Hepatic stellate cell (primary cell): ENCODE measurements at regions not wholly inside any gene's neighbourhood (a gene's known extent, or its start where the extent isn't known, plus 50 kb on each side); places are given as distances from the start of the nearest gene placed in this dataset.

Experiments used
- DNase-seq: peaks from one replicate; pipeline ENCODE4 v3.0.0; 2011; ENCODE audit warnings: low spot score

DNA sequence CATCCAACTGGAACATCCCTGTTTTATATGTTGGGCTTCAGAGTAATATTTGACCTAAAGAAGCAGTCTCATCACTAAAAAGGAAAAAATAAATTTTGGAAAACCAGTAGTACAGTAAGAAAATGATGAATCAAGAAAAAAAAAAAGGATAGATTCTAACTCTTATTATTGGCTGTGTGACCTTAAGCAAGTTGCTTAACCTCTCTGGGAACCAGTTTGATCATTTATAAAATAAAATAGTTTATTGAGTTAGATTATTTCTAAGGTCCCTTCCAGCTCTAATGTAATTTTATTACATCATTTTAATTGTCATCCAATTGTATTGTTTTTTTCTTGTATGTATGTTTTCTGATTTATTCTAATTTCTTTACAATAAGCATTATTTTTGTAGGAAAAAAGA is 127.0 kb downstream of the PRELID2 start:
- no peak for DNase-seq

DNA sequence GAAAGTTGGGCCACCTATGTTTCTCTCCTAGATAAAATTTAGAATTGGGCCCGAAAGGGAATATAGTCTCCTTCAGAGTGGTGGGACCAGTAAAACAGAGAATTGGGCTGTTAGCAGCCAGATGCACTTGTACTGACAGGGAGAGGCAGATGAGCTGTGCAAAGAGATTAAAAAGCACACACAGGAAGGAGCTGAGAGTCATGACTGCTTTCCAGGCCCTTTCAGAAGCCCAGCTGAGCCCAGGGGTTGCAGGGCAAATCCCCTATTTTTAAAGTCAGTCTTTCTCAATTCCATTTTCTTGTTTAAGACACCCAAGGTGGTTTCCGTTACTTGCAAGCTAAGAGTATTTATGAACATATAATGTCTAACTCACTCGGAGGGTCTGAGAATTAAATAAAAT is 130.4 kb downstream of the PRELID2 start:
- DNase-seq = no peak

DNA sequence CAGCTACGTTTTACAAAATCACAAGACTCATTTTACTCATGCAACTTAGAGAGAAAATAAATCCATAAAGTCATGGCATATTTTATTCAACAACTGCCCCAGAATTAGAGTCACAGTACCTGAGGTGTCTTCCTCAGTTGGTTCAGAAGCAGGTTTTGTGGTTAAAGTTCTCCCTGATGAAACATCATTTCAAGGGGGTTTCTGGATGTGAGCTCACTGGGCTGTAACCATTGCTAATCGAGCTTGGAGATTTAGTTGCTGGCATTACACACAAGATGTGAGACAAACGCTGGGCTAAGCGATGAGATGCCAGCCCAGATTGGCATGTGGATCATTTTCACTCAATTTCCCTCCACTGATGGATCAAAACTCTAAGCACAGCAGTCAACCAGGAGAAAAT is 131.3 kb downstream of the PRELID2 start:
- no peak for DNase-seq

DNA sequence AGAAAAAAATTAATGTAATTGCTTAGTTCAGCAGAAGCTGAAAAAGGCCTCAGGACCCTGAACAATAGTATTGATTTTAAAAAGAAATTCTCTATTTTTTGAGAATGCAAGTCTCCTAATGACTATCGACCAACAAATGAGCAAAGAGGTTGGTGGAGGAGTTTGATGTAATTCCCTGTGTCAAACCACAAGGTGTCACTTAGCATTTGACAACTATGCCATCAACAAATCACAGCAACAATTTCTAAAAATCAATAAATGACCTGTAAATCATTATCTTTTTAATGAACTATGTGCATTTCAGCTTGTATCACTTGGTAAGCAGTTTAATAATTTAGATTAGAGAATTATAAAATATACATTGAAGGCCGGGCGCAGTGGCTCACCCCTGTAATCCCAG is 133.7 kb downstream of the PRELID2 start:
- no peak for DNase-seq

DNA sequence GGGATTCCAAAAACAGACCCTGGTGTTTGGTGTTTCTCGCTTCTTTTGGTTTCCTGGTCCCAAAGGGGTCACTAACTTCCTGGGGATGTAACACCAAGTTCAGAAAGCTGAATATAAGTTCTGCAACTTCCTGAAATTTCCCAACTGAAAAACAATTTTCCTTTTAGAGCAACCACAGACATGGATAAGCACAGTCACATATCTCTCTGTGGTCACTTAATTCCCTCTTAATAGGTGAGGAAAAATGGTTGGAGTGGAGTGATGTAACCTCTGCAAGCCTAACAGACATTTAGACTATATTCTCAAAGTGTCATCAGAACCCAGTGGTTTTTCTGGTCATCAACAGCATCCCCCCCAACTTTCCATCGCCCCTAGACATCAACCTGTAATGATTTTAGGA is 135.3 kb downstream of the PRELID2 start:
- no peak for DNase-seq

DNA sequence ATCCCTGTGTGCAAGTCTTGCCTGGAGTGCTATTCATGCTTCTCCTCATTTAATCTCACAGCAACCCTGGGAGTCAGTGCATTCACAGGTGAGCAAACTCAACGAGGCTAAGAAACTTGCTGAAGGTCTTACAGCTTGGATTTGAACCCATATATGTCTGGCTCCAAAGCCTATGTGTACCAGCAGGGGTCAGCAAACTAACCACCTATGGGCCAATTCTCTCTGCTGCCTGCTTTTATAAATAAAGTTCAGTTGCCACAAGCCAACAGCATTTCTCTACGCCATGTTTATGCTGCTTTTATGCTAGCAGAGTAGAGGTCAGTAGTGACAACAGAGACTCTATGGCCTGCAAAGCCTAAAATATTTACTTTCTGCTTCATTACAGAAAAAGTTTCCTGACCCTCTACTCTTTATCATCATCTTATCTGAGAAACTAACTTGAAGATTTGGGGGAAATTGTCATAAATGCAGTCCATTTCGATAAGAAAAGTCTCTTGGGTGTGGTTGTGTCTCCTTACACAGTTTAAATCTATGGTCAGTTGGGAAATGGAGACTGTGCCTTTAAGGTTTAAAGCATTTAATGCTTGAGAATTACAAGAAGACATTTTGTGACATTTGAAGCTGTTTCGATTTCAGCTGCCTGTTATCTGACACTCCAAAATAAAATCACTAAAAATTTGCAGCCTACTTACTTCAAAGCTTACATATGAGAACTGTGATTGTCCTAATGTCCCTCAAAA is 137.7 kb downstream of the PRELID2 start:
- DNase-seq = peak; percentile 11

DNA sequence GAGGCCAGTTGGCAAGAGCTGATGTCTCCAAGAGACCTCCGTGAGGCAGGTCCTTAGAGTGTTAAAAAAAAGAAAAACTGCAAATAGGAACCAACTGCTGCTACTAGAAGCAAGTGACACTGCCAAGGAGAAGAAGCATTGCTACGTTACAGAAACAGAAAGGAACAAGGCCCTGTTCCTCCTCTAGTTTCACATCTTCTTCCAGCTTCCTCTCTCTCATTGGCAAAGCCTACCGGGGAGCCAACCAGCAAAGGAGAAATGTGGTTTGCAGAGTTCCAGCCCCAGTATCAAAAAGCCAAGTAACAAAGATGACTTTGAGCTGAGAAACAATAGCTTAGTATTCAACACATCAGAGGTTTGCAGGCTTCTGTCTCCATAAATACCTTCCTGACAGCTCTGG is 145.9 kb downstream of the PRELID2 start:
- no peak for DNase-seq

DNA sequence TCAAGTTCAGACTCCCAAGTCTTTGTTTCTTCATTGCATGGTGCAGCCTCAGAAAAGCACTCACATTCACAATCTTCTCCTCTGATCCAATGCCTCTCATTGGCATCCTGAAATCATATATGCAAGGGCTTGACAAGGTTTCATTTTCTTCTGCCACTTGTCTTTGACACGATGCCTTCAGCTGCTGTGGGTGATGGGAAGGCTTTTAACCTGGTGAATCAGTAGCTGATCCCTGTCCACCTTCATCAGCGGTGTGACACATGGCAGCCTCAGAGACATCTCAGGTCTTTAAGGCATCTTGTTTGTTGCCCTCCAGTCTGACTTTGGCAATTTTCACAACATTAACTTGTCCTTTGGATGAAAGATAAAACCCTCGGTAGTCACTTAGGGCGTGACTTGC is 147.2 kb downstream of the PRELID2 start:
- no peak for DNase-seq

DNA sequence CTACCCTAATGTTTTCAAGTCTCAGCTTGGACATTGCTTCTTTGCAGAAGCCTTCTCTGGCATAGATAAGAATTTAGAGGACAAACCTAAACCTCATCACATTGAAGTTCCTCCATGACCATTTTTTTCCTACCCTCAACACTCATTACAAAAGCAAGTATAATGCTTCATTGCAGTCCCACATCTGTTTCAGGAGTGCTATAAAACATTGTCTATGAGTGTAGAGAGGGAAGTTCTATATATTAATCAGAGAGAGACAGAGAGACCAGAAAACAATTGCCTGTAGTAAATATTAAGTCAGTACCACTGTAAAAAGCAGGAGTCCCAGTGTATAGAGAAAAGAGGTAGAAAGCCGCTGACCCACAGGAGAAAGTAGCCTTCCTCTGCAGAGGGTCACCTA is 149.7 kb downstream of the PRELID2 start:
- DNase-seq = no peak

DNA sequence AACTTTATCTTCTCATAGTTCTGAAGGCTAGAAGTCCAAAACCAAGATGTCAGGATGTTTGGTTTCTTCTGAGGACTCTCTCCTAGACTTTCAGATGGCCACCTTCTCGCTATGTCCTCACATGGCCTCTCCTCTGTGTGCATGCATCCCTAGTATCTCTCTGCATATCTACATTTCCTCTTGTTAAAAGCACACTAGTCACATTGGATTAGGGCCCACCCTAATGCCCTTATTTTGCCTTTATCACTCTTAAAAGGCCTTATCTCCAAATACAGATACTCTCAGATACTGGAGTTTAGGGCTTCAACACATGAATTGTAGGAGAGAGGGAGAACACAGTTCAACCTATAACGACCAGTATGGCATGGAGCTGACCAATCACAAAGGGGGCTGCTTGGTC is 151.7 kb downstream of the PRELID2 start:
- DNase-seq = no peak

DNA sequence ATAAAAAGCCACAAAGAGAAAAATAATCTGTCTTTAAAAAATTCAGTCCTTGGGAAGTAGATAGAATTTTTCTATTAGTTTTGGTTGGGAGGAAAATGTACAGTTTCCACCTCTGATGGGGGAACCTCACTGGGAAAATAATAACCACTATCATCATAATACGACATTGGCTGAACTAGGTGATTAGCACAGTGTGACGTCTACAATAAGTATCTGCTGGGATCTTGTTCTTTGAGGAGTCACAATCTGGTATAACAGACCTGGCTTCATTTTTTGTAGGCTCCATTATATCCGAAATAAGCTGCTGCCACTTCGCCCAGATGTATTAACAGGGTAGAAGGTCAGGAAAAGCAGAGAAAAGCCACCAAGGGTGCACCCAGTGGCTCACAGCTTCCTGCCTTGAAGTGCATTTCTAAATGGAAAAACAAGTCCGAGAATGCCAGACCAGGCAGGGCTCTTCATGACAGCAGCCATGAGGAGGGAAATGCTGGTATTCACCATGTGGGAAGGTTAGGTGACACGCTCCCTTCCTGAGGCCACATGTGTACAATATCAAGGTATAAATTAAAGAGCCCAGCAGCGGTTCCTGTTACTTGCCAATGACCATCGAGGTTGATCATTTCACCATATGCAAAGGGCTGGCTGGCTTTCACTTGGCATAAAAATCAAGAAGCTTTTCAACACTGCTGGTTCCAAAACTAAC is 152.8 kb downstream of the PRELID2 start:
- DNase-seq = no peak

DNA sequence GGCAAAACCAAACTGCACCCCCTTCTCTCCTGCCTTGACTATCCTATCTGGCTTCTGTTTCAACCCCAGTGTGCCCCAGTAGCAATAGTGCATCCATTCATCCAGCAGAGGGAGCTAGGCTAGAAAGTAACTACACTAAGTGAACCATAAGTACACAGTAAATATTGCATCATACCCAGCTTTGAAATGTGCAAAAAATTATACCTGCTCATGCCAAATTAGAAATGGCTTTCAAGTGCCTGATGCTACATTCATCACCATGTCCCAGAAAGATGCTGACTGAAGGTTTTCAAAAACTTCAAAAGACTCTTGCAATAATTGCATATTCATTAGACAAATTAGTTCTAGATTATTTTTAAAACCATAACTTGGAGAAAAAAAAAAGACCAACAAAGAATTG is 153.5 kb downstream of the PRELID2 start:
- DNase-seq = peak; percentile 34

DNA sequence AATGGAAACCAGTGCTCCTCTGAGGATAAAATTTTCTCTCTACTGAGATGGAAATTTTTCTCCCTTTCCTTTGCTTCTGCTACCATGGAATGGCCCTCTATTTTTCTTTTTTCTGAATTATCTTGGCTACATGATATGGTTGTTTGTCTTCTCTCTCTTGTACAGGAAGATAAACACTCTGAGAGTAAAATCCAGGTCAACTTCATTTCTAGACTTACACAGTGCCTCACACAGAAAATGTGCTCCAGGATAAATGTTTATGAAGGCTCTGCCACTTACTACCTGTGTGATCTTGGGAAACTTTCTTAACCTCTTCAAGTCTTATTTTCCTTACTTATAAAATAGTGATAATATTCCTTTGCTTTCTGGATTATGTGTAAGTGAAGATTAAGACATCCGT is 153.9 kb downstream of the PRELID2 start:
- no peak for DNase-seq

DNA sequence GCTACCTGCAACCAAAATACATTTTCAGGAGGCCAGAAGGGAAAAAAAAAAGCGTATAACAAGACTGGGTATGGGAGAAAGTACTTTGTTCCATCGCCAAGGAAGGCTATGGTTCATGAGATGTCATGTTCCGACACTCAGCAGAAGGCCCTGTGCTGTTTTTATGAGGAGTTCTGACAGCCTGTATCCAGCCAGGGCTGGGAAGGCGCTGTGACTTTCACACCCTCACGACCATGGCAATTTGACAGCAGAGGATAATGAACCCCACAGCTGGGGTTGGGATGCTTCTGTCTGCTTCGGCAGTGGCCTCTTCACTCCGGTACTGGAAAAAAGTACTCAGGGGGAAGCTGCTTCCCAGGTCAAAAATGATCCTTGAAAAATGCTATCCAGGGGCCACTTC is 154.4 kb downstream of the PRELID2 start:
- DNase-seq = no peak

DNA sequence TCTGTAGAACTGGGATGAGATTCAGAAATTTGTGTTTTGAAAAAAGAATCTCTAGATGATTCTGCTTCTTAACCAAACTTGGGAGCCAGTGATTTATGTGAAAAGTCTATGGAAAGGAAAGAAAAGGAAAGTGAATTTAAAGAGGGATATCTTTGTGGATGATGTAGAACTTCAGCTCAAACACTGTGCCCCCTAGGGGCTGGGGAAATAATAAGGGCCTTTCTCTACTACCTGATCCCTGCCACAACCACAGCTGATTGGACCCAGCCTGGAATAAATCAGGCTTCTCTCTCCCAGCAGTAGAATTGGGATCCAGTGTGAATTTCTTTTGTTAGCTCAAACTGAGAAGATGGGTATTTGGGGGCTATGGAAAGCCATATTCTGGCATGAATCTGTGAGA is 155.0 kb downstream of the PRELID2 start:
- no peak for DNase-seq

DNA sequence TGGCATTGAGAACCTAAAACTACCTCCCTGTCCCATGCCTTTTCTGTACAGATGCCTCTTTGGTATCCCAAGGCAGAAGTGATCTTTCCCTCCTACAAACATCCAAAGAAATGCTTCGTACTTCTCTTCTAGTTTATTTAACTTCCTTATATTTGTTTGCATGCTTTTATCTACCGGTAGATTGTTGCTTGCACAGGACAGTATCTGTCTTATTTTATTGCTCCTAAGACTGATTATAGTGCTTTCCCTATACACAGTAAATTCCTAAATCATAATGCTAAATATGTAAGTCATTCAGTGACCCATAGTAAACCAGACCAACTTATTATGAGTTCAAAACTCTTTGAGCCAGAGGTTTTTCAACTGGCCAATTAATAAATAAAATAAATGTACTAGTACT is 156.9 kb downstream of the PRELID2 start:
- DNase-seq = no peak

DNA sequence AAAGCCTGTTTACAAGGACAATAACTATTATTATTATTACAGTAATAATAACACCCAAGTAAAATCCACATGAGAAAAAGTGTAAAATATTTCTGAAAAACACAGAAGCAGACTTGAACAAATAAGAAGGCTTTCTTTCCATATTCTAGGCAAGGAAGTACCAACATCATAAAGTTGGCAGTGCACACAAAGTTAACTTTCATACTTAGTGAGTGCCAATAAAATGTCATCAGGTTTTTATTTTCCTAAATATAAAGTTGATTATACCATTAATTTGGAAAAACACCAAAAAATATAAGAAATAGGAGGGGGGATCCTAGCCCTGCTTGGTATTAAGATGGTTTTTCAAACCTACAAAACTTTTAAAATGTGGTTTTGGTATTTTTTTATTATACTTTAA is 161.4 kb downstream of the PRELID2 start:
- no peak for DNase-seq

DNA sequence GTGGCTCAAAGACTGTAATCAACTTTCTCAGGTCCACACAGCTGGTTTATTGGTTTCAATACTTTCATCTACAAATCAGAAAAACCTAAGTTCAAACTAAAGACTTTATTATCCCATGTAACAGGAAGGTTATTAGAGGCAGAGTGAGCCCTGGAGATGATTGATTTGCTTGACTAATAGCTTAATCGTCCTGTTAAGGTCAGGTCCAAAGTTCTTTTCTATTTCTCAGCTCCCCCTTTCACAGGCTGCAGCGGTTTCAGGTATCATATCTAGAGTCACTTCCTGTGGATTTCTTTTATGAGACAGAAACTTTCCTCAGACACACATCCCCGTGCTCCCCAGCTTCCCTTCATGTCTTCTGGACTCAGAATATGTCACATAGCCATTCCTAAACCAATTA is 166.4 kb downstream of the PRELID2 start:
- DNase-seq = no peak

DNA sequence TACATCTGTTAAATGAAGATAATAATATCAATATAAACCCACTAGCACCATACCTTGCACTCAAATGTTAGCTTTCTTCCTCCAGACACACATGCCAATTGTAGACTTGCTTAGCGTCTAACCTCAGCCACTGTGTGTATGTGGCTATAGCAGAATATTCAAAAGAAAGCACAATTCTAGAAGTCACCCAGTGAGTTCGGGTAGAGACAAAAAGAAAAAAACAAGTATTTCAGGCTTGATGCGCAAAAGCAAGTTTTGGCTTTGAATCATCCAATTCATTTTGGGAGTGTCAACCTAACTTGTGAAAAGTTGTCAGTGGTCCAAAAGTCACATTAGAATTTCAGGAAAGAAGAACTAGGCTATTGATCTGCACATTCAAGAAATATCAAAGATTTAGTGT is 167.4 kb downstream of the PRELID2 start:
- no peak for DNase-seq

DNA sequence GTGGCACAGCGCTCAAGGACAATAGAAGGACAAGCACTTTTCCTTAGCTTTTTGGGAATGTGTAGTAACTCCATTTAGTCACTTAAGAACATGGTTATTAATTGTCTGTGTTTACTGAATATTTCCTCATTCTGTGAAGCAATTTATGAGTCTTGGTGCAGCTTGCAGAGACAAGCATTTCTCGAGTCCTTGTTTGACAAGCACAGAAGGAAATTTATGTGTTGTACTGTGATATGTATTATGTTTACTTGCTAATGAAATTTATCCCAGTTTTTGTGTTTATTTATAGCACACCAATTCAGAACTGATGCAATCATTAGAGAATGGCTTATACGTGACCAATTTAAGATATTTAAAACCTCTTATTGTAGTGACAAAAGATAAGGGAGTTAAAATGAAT is 168.6 kb downstream of the PRELID2 start:
- no peak for DNase-seq

DNA sequence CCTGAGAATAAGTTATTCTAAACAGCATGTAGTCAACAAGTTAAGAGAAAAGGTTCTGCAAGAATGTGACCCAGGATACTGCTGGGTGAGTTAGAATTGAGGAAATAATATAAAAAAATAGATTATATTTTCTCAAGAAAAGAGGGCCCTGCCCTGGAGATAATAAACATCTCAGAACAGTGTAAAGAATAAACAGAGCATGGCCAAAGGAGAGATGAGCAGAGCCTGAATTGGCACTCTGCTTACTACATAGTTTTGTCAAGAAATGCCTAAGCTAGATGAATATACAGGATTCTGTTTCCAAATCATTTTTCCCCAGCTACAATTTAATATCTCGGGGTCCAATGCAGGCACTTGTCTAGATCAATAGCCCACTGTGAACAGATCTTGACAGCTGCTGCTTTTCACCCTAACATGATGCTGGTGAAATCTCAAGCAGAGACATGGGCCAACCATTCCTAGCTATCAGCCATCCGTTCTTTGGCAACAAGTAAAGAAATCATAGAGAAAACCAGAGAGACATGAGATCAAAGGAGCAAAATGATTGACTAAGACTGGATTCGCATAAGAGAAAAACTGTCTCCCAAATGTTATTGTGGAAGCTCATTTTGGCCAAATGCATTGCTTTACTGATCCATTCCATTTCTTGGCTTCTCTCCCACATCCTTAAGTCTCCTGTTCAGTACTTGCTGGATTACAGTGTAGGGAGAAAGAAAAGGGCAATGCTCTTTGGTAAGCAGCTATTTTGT is 173.2 kb downstream of the PRELID2 start:
- DNase-seq = no peak

DNA sequence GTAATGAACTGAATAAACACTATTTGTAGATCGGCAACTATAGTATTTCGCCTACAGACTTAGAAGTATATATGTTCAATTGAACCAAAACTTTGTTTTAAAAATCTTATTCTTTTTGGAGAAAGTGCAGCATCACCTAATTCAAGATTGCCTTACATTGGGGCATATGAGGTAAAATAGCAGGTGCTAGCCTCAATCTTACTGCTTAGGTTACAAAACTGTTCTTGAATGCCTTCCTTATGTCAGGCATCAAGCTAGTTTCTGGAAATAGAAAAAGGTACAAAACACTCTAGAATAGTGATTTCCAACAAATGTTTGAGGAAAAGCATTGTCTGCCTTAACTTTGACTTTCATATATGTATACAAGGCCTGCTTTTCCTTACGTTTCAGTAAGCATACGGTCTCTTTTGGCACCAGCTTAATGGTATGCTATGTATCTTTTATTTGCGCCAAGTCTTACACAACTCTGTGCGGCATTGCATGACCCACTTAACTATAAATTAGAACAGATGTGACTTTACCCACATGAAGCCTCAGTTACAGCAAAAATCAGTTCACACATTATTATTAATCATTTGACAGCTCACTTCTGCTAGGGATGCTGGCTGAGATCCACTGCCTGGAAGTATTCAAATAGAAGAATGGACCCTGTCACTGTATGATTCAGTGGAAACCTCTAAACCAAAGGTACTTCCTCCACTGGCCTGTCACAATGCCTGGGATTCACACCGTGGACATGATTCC is 174.1 kb downstream of the PRELID2 start:
- DNase-seq = no peak

DNA sequence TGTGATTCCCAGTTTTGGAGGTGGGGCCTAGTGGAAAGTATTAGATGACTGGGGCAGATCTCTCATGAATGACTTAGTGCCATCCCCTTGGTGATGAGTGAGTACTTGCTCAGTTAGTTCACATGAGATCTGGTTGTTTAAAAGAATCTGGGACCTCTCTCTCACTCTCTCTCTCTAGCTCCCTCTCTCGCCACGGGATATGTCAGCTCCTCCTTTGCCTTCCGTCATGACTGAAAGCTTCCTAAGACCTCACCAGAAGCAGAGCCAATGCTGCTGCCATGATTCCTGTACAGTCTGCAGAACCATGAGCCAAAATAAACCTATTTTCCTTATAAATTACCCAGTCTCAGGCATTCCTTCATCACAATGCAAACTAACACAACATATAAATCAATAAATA is 176.7 kb downstream of the PRELID2 start:
- DNase-seq = no peak
